Loucy (cell line): ENCODE measurements at regions not wholly inside any gene's neighbourhood (a gene's known extent, or its start where the extent isn't known, plus 50 kb on each side); places are given as distances from the start of the nearest gene placed in this dataset.
A peak's percentile ranks its signal among the peaks of the same experiment; 100 is the strongest.

Experiments used
- H2AFZ ChIP-seq: fragments of 200-600 bp; sonication (generic); 2 replicates; pipeline ENCODE4 v1.6.0; 2016; ENCODE audit warnings: antibody characterized with exemption, mild to moderate bottlenecking, low read length, moderate library complexity
- H3F3A ChIP-seq: fragments of 200-600 bp; 2 replicates; pipeline ENCODE4 v1.6.0; 2016; ENCODE audit warnings: antibody characterized with exemption, low read depth, mild to moderate bottlenecking
- H3K27me3 ChIP-seq: fragments of 200-600 bp; sonication (generic); 2 replicates; pipeline ENCODE4 v1.6.1; 2014; ENCODE audit warnings: low read length, mild to moderate bottlenecking; ENCODE audit not compliant: insufficient read depth, poor library complexity, severe bottlenecking
- H3K36me3 ChIP-seq: fragments of 200-600 bp; sonication (generic); 2 replicates; pipeline ENCODE4 v1.6.1; 2016; ENCODE audit warnings: low read length; ENCODE audit not compliant: insufficient read depth
- H3K4me1 ChIP-seq: fragments of 200-600 bp; sonication (generic); 2 replicates; pipeline ENCODE4 v1.5.1; 2014; ENCODE audit warnings: low read length, mild to moderate bottlenecking; ENCODE audit not compliant: insufficient read depth, poor library complexity, severe bottlenecking
- H3K4me2 ChIP-seq: fragments of 200-600 bp; sonication (generic); 2 replicates; pipeline ENCODE4 v1.6.0; 2014; ENCODE audit warnings: antibody characterized with exemption, low read length, low read depth, mild to moderate bottlenecking; ENCODE audit not compliant: poor library complexity, severe bottlenecking
- H3K4me3 ChIP-seq: fragments of 200-600 bp; sonication (generic); 2 replicates; pipeline ENCODE4 v1.5.1; 2014; ENCODE audit warnings: low read length, mild to moderate bottlenecking, mixed read lengths; ENCODE audit not compliant: poor library complexity, severe bottlenecking
- H3K79me2 ChIP-seq: fragments of 200-600 bp; sonication (generic); 2 replicates; pipeline ENCODE4 v1.6.1; 2014; ENCODE audit warnings: low read length; ENCODE audit not compliant: insufficient read depth
- H3K9ac ChIP-seq: fragments of 200-600 bp; sonication (generic); 2 replicates; pipeline ENCODE4 v1.6.0; 2014; ENCODE audit warnings: mild to moderate bottlenecking, low read depth, low read length, moderate library complexity; ENCODE audit not compliant: poor library complexity, severe bottlenecking
- H3K9me2 ChIP-seq: fragments of 200-600 bp; sonication (generic); replicated peaks from 2 replicates; pipeline ENCODE4 v1.6.1; 2016; ENCODE audit warnings: low read depth, low read length, mixed read lengths
- H3K9me3 ChIP-seq: fragments of 200-600 bp; sonication (generic); 2 replicates; pipeline ENCODE4 v1.6.1; 2014; ENCODE audit warnings: mild to moderate bottlenecking, antibody characterized with exemption, low read length, low read depth; ENCODE audit not compliant: insufficient read depth
- H4K20me1 ChIP-seq: fragments of 200-600 bp; sonication (generic); 2 replicates; pipeline ENCODE4 v1.6.0; 2014; ENCODE audit warnings: antibody characterized with exemption, low read length, mild to moderate bottlenecking; ENCODE audit not compliant: insufficient read depth, poor library complexity, severe bottlenecking
- EZH2phosphoT487 ChIP-seq: fragments of 200-600 bp; IDR thresholded peaks from 2 replicates; pipeline ENCODE4 v1.6.1; 2018; ENCODE audit warnings: antibody characterized with exemption, mild to moderate bottlenecking, moderate library complexity, borderline replicate concordance
- TF ChIP-seq, protein P1 (sequence below): fragments of 200-600 bp; sonication (generic); conservative IDR thresholded peaks from 2 replicates; pipeline ENCODE4 v1.5.1; 2014; ENCODE audit warnings: mild to moderate bottlenecking, antibody characterized with exemption, low read length

- Histone ChIP-seq H3F3A (no peaks in the 10 kb centered on the region), H3K9me2 (no peaks in the 10 kb centered on the region), H3K9ac (no peak overlapping the region), H3K79me2 (no peaks in the 10 kb centered on the region), H3K4me2 (no peak overlapping the region), H3K4me3 (no peak overlapping the region), H3K4me1 (no peaks in the 10 kb centered on the region), H3K36me3 (no peaks in the 10 kb centered on the region), H2AFZ (no peak overlapping the region), H4K20me1 (no peaks in the 10 kb centered on the region), H3K27me3 (no peaks in the 10 kb centered on the region), H3K9me3 (no peaks in the 10 kb centered on the region)
- TF ChIP-seq, protein P1, sequence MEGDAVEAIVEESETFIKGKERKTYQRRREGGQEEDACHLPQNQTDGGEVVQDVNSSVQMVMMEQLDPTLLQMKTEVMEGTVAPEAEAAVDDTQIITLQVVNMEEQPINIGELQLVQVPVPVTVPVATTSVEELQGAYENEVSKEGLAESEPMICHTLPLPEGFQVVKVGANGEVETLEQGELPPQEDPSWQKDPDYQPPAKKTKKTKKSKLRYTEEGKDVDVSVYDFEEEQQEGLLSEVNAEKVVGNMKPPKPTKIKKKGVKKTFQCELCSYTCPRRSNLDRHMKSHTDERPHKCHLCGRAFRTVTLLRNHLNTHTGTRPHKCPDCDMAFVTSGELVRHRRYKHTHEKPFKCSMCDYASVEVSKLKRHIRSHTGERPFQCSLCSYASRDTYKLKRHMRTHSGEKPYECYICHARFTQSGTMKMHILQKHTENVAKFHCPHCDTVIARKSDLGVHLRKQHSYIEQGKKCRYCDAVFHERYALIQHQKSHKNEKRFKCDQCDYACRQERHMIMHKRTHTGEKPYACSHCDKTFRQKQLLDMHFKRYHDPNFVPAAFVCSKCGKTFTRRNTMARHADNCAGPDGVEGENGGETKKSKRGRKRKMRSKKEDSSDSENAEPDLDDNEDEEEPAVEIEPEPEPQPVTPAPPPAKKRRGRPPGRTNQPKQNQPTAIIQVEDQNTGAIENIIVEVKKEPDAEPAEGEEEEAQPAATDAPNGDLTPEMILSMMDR, result no peak
Observed at GRCh38 chr5:44871401-44871800, 62.7 kb downstream of the MRPS30 start.

GRCh38 chr5:44875661-44876605 is 67.2 kb downstream of the MRPS30 start:
- TF ChIP-seq, protein P1, result no peak
- no peak for TF ChIP-seq EZH2phosphoT487
- H2AFZ ChIP-seq, result no peak overlapping the region
- H3K36me3 ChIP-seq, result no peaks in the 10 kb centered on the region
- no peaks in the 10 kb centered on the region for H3K9me2 ChIP-seq
- no peak overlapping the region for H3K9ac ChIP-seq
- no peaks in the 10 kb centered on the region for H3K79me2 ChIP-seq
- no peaks in the 10 kb centered on the region for H3K9me3 ChIP-seq
- H3F3A ChIP-seq, result no peaks in the 10 kb centered on the region
- no peaks in the 10 kb centered on the region for H3K4me1 ChIP-seq
- no peaks in the 10 kb centered on the region for H4K20me1 ChIP-seq
- H3K4me3 ChIP-seq, result no peak overlapping the region
- no peaks in the 10 kb centered on the region for H3K27me3 ChIP-seq
- H3K4me2 ChIP-seq, result peak overlapping the region; percentile 34

DNA sequence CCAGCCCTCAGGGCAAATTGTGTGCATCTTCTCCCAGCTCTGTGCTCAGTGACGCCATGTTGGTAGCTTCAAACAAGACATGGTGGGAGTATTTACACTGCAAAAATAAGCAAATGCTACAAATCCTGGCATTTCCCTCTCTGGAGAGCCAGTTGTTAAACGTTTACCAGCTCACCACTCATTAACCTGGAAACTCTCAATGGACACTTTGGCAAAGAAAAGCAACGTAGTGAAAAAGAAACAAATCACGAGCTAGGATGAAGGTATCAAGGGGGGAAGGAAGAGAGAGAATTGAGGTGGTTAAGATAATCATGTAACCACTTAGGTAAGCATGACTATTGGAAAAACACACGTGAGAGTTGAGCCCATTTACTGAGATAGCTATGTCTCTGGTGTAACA is 72.5 kb downstream of the MRPS30 start:
- no peaks in the 10 kb centered on the region for H3K4me1 ChIP-seq
- H3K36me3 ChIP-seq, result no peaks in the 10 kb centered on the region
- TF ChIP-seq, protein P1, result no peak
- no peak for TF ChIP-seq EZH2phosphoT487
- no peak overlapping the region for H3K4me2 ChIP-seq
- no peaks in the 10 kb centered on the region for H3K9me2 ChIP-seq
- H4K20me1 ChIP-seq, result no peaks in the 10 kb centered on the region
- no peak overlapping the region for H2AFZ ChIP-seq
- H3F3A ChIP-seq, result no peaks in the 10 kb centered on the region
- no peaks in the 10 kb centered on the region for H3K79me2 ChIP-seq
- H3K9ac ChIP-seq, result no peak overlapping the region
- no peaks in the 10 kb centered on the region for H3K9me3 ChIP-seq
- no peak overlapping the region for H3K4me3 ChIP-seq
- H3K27me3 ChIP-seq, result no peaks in the 10 kb centered on the region
